GM12878 (cell line): ENCODE measurements at regions not wholly inside any gene's neighbourhood (a gene's known extent, or its start where the extent isn't known, plus 50 kb on each side); places are given as distances from the start of the nearest gene placed in this dataset.

ENCODE experiments used
- BACH1 ChIP-seq: fragments of 450-650 bp; IDR thresholded peaks from 2 replicates; pipeline ENCODE4 v1.6.1; 2017; ENCODE audit warnings: mild to moderate bottlenecking, borderline replicate concordance
- BMI1 ChIP-seq: fragments of 450-650 bp; IDR thresholded peaks from 2 replicates; pipeline ENCODE4 v1.6.1; 2016; ENCODE audit warnings: mild to moderate bottlenecking, moderate library complexity, borderline replicate concordance
- BRCA1 ChIP-seq: IDR thresholded peaks from 2 replicates; pipeline ENCODE4 v1.6.1; 2011; ENCODE audit warnings: low read depth, low read length, improper control_type of control experiment
- CBFB ChIP-seq: IDR thresholded peaks from 2 replicates; pipeline ENCODE4 v1.6.1; 2016; ENCODE audit warnings: antibody characterized with exemption, low read depth
- HCFC1 ChIP-seq: fragments of 150-350 bp; IDR thresholded peaks from 2 replicates; pipeline ENCODE4 v1.6.1; 2014; ENCODE audit warnings: low read length
- NFXL1 ChIP-seq: fragments of 450-650 bp; IDR thresholded peaks from 2 replicates; pipeline ENCODE4 v1.6.1; 2017; ENCODE audit warnings: antibody characterized with exemption, mild to moderate bottlenecking, borderline replicate concordance
- NR2C1 ChIP-seq: fragments of 450-650 bp; IDR thresholded peaks from 2 replicates; pipeline ENCODE4 v1.6.1; 2017; ENCODE audit warnings: antibody characterized with exemption, mild to moderate bottlenecking, moderate library complexity
- TCF12 ChIP-seq: IDR thresholded peaks from 2 replicates; pipeline ENCODE4 v1.6.1; 2011; ENCODE audit warnings: low read depth, mild to moderate bottlenecking, low read length
- ZBTB4 ChIP-seq: fragments of 450-650 bp; formaldehyde crosslinking; IDR thresholded peaks from 2 replicates; pipeline ENCODE4 v1.4.0; 2022; ENCODE audit warnings: mild to moderate bottlenecking, moderate library complexity
- ZNF24 ChIP-seq: fragments of 450-650 bp; IDR thresholded peaks from 2 replicates; pipeline ENCODE4 v1.6.1; 2017; ENCODE audit warnings: antibody characterized with exemption, mild to moderate bottlenecking
- ZSCAN29 ChIP-seq: fragments of 450-650 bp; IDR thresholded peaks from 2 replicates; pipeline ENCODE4 v1.6.1; 2017; ENCODE audit warnings: mild to moderate bottlenecking, moderate library complexity
- TF ChIP-seq, protein P1 (sequence below): fragments of 450-650 bp; IDR thresholded peaks from 2 replicates; pipeline ENCODE4 v1.6.1; 2016; ENCODE audit warnings: mild to moderate bottlenecking
- TF ChIP-seq, protein P2 (sequence below): fragments of 450-650 bp; IDR thresholded peaks from 2 replicates; pipeline ENCODE4 v1.6.1; 2016; ENCODE audit warnings: mild to moderate bottlenecking, moderate library complexity, borderline replicate concordance
- TF ChIP-seq, protein P3 (sequence below): IDR thresholded peaks from 2 replicates; pipeline ENCODE4 v1.6.1; 2011; ENCODE audit warnings: borderline replicate concordance, low read depth, mild to moderate bottlenecking, moderate library complexity, low read length; ENCODE audit not compliant: insufficient read depth, poor library complexity, severe bottlenecking
- TF ChIP-seq, protein P4 (sequence below): IDR thresholded peaks from 2 replicates; pipeline ENCODE4 v1.6.1; 2012; ENCODE audit warnings: mild to moderate bottlenecking, low read depth, low read length
- TF ChIP-seq, protein P5 (sequence below): IDR thresholded peaks from 2 replicates; pipeline ENCODE4 v1.6.1; 2012; ENCODE audit warnings: low read depth, low read length, improper control_type of control experiment

DNA sequence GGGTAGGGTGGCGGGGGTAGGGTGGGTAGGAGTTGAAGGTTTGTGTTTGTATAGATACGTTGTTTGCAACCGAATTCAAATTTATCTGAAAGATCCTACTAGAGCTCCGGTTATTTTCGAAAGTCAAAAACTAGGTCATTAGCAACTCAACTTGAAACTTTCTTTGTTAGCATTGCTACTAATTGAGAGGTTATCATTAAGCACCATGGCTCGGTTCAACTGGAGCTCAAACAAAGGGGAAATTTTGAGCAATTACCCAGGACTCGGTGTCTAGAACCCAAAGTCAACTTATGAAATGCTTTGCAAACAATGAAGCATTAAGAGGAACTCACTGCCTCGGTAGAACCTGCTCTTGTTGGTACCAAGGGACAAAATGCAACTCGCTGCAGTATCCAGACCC, 207.7 kb downstream of the BCAT1 start (continued):
- TF ChIP-seq TCF12 (no peak), ZBTB4 (CRISPR knock-in tag) (no peak), BACH1 (peak; percentile 84; the same call in 1 of the 2 replicates), ZSCAN29 (peak; percentile 94), HCFC1 (no peak), NR2C1 (no peak), BMI1 (peak; percentile 73), CBFB (no peak), NFXL1 (no peak), ZNF24 (peak; percentile 66; the same call in 1 of the 2 replicates), BRCA1 (no peak)
- TF ChIP-seq, protein P1, sequence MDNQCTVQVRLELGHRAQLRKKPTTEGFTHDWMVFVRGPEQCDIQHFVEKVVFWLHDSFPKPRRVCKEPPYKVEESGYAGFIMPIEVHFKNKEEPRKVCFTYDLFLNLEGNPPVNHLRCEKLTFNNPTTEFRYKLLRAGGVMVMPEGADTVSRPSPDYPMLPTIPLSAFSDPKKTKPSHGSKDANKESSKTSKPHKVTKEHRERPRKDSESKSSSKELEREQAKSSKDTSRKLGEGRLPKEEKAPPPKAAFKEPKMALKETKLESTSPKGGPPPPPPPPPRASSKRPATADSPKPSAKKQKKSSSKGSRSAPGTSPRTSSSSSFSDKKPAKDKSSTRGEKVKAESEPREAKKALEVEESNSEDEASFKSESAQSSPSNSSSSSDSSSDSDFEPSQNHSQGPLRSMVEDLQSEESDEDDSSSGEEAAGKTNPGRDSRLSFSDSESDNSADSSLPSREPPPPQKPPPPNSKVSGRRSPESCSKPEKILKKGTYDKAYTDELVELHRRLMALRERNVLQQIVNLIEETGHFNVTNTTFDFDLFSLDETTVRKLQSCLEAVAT: no peak
- TF ChIP-seq, protein P2, sequence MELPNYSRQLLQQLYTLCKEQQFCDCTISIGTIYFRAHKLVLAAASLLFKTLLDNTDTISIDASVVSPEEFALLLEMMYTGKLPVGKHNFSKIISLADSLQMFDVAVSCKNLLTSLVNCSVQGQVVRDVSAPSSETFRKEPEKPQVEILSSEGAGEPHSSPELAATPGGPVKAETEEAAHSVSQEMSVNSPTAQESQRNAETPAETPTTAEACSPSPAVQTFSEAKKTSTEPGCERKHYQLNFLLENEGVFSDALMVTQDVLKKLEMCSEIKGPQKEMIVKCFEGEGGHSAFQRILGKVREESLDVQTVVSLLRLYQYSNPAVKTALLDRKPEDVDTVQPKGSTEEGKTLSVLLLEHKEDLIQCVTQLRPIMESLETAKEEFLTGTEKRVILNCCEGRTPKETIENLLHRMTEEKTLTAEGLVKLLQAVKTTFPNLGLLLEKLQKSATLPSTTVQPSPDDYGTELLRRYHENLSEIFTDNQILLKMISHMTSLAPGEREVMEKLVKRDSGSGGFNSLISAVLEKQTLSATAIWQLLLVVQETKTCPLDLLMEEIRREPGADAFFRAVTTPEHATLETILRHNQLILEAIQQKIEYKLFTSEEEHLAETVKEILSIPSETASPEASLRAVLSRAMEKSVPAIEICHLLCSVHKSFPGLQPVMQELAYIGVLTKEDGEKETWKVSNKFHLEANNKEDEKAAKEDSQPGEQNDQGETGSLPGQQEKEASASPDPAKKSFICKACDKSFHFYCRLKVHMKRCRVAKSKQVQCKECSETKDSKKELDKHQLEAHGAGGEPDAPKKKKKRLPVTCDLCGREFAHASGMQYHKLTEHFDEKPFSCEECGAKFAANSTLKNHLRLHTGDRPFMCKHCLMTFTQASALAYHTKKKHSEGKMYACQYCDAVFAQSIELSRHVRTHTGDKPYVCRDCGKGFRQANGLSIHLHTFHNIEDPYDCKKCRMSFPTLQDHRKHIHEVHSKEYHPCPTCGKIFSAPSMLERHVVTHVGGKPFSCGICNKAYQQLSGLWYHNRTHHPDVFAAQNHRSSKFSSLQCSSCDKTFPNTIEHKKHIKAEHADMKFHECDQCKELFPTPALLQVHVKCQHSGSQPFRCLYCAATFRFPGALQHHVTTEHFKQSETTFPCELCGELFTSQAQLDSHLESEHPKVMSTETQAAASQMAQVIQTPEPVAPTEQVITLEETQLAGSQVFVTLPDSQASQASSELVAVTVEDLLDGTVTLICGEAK: no peak
- TF ChIP-seq, protein P3, sequence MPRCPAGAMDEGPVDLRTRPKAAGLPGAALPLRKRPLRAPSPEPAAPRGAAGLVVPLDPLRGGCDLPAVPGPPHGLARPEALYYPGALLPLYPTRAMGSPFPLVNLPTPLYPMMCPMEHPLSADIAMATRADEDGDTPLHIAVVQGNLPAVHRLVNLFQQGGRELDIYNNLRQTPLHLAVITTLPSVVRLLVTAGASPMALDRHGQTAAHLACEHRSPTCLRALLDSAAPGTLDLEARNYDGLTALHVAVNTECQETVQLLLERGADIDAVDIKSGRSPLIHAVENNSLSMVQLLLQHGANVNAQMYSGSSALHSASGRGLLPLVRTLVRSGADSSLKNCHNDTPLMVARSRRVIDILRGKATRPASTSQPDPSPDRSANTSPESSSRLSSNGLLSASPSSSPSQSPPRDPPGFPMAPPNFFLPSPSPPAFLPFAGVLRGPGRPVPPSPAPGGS: no peak
- TF ChIP-seq, protein P4, sequence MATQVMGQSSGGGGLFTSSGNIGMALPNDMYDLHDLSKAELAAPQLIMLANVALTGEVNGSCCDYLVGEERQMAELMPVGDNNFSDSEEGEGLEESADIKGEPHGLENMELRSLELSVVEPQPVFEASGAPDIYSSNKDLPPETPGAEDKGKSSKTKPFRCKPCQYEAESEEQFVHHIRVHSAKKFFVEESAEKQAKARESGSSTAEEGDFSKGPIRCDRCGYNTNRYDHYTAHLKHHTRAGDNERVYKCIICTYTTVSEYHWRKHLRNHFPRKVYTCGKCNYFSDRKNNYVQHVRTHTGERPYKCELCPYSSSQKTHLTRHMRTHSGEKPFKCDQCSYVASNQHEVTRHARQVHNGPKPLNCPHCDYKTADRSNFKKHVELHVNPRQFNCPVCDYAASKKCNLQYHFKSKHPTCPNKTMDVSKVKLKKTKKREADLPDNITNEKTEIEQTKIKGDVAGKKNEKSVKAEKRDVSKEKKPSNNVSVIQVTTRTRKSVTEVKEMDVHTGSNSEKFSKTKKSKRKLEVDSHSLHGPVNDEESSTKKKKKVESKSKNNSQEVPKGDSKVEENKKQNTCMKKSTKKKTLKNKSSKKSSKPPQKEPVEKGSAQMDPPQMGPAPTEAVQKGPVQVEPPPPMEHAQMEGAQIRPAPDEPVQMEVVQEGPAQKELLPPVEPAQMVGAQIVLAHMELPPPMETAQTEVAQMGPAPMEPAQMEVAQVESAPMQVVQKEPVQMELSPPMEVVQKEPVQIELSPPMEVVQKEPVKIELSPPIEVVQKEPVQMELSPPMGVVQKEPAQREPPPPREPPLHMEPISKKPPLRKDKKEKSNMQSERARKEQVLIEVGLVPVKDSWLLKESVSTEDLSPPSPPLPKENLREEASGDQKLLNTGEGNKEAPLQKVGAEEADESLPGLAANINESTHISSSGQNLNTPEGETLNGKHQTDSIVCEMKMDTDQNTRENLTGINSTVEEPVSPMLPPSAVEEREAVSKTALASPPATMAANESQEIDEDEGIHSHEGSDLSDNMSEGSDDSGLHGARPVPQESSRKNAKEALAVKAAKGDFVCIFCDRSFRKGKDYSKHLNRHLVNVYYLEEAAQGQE: no peak
- TF ChIP-seq, protein P5, sequence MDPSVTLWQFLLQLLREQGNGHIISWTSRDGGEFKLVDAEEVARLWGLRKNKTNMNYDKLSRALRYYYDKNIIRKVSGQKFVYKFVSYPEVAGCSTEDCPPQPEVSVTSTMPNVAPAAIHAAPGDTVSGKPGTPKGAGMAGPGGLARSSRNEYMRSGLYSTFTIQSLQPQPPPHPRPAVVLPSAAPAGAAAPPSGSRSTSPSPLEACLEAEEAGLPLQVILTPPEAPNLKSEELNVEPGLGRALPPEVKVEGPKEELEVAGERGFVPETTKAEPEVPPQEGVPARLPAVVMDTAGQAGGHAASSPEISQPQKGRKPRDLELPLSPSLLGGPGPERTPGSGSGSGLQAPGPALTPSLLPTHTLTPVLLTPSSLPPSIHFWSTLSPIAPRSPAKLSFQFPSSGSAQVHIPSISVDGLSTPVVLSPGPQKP: no peak
